Vagina (tissue), 2 donors: ENCODE measurements at regions not wholly inside any gene's neighbourhood (a gene's known extent, or its start where the extent isn't known, plus 50 kb on each side); places are given as distances from the start of the nearest gene placed in this dataset.
"Not testable (repeated sequence)": the region's sequence is repeated elsewhere in the genome, so short reads cannot be mapped to it uniquely, and the experiment has no call there.

Experiments
- POLR2A ChIP-seq, 2 donors: fragments of 450-650 bp; IDR thresholded peaks; one replicate each; pipeline ENCODE4 v1.6.1; 2017; ENCODE audit warnings: antibody characterized with exemption in 2 of 2, mild to moderate bottlenecking in 2 of 2, moderate library complexity in 2 of 2
- TF ChIP-seq, protein P1 (sequence below), 3 experiments: fragments of 450-650 bp in 2 of 3; fragments of 200-600 bp in 1 of 3; sonication (generic) in 1 of 3; IDR thresholded peaks; one replicate each; pipeline ENCODE4 v1.5.1; 2017 to 2019; ENCODE audit warnings: antibody characterized with exemption in 3 of 3, mild to moderate bottlenecking in 2 of 3, moderate library complexity in 2 of 3

DNA sequence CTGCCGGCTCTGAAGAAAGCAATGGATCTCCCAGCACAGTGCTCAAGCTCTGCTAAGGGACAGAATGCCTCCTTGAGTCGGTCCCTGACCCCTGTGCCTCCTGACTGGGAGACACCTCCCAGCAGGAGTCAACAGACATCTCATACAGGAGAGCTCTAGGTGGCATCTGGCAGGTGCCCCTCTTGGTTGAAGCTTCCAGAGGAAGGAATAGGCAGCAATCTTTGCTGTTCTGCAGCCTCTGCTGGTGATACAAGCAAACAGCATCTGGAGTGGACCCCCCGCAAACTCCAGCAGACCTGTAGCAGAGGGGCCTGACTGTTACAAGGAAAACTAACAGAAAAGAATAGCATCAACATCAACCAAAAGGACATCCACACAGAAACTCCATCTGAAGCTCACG lies 123.9 kb upstream of the GCFC2 start:
- TF ChIP-seq, protein P1, sequence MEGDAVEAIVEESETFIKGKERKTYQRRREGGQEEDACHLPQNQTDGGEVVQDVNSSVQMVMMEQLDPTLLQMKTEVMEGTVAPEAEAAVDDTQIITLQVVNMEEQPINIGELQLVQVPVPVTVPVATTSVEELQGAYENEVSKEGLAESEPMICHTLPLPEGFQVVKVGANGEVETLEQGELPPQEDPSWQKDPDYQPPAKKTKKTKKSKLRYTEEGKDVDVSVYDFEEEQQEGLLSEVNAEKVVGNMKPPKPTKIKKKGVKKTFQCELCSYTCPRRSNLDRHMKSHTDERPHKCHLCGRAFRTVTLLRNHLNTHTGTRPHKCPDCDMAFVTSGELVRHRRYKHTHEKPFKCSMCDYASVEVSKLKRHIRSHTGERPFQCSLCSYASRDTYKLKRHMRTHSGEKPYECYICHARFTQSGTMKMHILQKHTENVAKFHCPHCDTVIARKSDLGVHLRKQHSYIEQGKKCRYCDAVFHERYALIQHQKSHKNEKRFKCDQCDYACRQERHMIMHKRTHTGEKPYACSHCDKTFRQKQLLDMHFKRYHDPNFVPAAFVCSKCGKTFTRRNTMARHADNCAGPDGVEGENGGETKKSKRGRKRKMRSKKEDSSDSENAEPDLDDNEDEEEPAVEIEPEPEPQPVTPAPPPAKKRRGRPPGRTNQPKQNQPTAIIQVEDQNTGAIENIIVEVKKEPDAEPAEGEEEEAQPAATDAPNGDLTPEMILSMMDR (IDR thresholded peaks at IDR 0.05): not testable (repeated sequence)
- TF ChIP-seq POLR2A (IDR thresholded peaks at IDR 0.05): not testable (repeated sequence)
